IgD-negative memory B cell (primary cell): ENCODE measurements at regions not wholly inside any gene's neighbourhood (a gene's known extent, or its start where the extent isn't known, plus 50 kb on each side); places are given as distances from the start of the nearest gene placed in this dataset.

Source experiments
- H3K27ac Mint-ChIP-seq, 3 donors: one replicate each; pipeline ENCODE4 v1.8.0; 2020 to 2022; ENCODE audit warnings: mild to moderate bottlenecking in 3 of 3, mixed read lengths in 3 of 3, moderate library complexity in 1 of 3
- H3K27me3 Mint-ChIP-seq: one replicate; pipeline ENCODE4 v1.8.0; 2021; ENCODE audit warnings: mixed read lengths
- H3K36me3 Mint-ChIP-seq: one replicate; pipeline ENCODE4 v1.8.0; 2020; ENCODE audit warnings: mild to moderate bottlenecking, mixed read lengths
- H3K4me1 Mint-ChIP-seq, 3 donors: one replicate each; pipeline ENCODE4 v1.8.0; 2020 to 2022; ENCODE audit warnings: mixed read lengths in 3 of 3, mild to moderate bottlenecking in 1 of 3
- H3K4me3 Mint-ChIP-seq, 4 donors: one replicate each; pipeline ENCODE4 v1.8.0; 2020 to 2022; ENCODE audit warnings: mild to moderate bottlenecking in 4 of 4, mixed read lengths in 4 of 4, moderate library complexity in 3 of 4
- H3K9me3 Mint-ChIP-seq, 3 donors: one replicate each; pipeline ENCODE4 v1.8.0; 2020 to 2021; ENCODE audit warnings: mixed read lengths in 3 of 3, mild to moderate bottlenecking in 1 of 3

- H3K27me3 Mint-ChIP-seq, result peaks cover 2% of the 10 kb centered on the region
- H3K4me3 Mint-ChIP-seq, result no peak overlapping the region
- H3K36me3 Mint-ChIP-seq, result no peaks in the 10 kb centered on the region
- H3K4me1 Mint-ChIP-seq, result no peaks in the 10 kb centered on the region
- H3K9me3 Mint-ChIP-seq, result no peaks in the 10 kb centered on the region
- H3K27ac Mint-ChIP-seq, result no peak overlapping the region
Measured at GRCh38 chr2:157043786-157044185, 213.7 kb upstream of the GALNT5 start.

- H3K4me1 Mint-ChIP-seq, result no peaks in the 10 kb centered on the region
- no peak overlapping the region for H3K27ac Mint-ChIP-seq
- no peaks in the 10 kb centered on the region for H3K36me3 Mint-ChIP-seq
- no peaks in the 10 kb centered on the region for H3K9me3 Mint-ChIP-seq
- H3K27me3 Mint-ChIP-seq, result no peaks in the 10 kb centered on the region
- H3K4me3 Mint-ChIP-seq, result no peak overlapping the region
Measured at GRCh38 chr2:157046396-157046795, 211.1 kb upstream of the GALNT5 start.

GRCh38 chr2:157052685-157053224 lies 204.8 kb upstream of the GALNT5 start:
- H3K27ac Mint-ChIP-seq, result no peak overlapping the region
- no peaks in the 10 kb centered on the region for H3K9me3 Mint-ChIP-seq
- H3K4me1 Mint-ChIP-seq, result no peaks in the 10 kb centered on the region
- H3K27me3 Mint-ChIP-seq, result peaks cover 1% of the 10 kb centered on the region
- no peaks in the 10 kb centered on the region for H3K36me3 Mint-ChIP-seq
- no peak overlapping the region for H3K4me3 Mint-ChIP-seq

GRCh38 chr2:157053876-157054275 lies 203.6 kb upstream of the GALNT5 start:
- H3K27me3 Mint-ChIP-seq, result peaks cover 1% of the 10 kb centered on the region
- no peak overlapping the region for H3K27ac Mint-ChIP-seq
- no peaks in the 10 kb centered on the region for H3K9me3 Mint-ChIP-seq
- H3K4me3 Mint-ChIP-seq, result no peak overlapping the region
- no peaks in the 10 kb centered on the region for H3K4me1 Mint-ChIP-seq
- H3K36me3 Mint-ChIP-seq, result no peaks in the 10 kb centered on the region

- no peaks in the 10 kb centered on the region for H3K4me1 Mint-ChIP-seq
- H3K27ac Mint-ChIP-seq, result no peak overlapping the region
- no peaks in the 10 kb centered on the region for H3K9me3 Mint-ChIP-seq
- H3K36me3 Mint-ChIP-seq, result no peaks in the 10 kb centered on the region
- H3K4me3 Mint-ChIP-seq, result no peak overlapping the region
- peaks cover 1% of the 10 kb centered on the region for H3K27me3 Mint-ChIP-seq
Measured at GRCh38 chr2:157055660-157056199, 201.8 kb upstream of the GALNT5 start.

GRCh38 chr2:157056200-157056676 lies 201.3 kb upstream of the GALNT5 start:
- Mint-ChIP-seq H3K4me1 (no peaks in the 10 kb centered on the region), H3K27me3 (peaks cover 1% of the 10 kb centered on the region), H3K27ac (no peak overlapping the region), H3K9me3 (no peaks in the 10 kb centered on the region), H3K4me3 (no peak overlapping the region), H3K36me3 (no peaks in the 10 kb centered on the region)

GRCh38 chr2:157058161-157058560 lies 199.3 kb upstream of the GALNT5 start:
- Mint-ChIP-seq H3K27ac (no peak overlapping the region), H3K27me3 (peaks cover 1% of the 10 kb centered on the region), H3K4me3 (no peak overlapping the region), H3K4me1 (no peaks in the 10 kb centered on the region), H3K36me3 (no peaks in the 10 kb centered on the region), H3K9me3 (no peaks in the 10 kb centered on the region)

GRCh38 chr2:157059036-157059435 lies 198.5 kb upstream of the GALNT5 start:
- no peaks in the 10 kb centered on the region for H3K36me3 Mint-ChIP-seq
- H3K27ac Mint-ChIP-seq, result no peak overlapping the region
- no peak overlapping the region for H3K4me3 Mint-ChIP-seq
- no peaks in the 10 kb centered on the region for H3K9me3 Mint-ChIP-seq
- no peaks in the 10 kb centered on the region for H3K4me1 Mint-ChIP-seq
- peaks cover 1% of the 10 kb centered on the region for H3K27me3 Mint-ChIP-seq

GRCh38 chr2:157061799-157062198 lies 195.7 kb upstream of the GALNT5 start:
- Mint-ChIP-seq H3K4me1 (no peaks in the 10 kb centered on the region), H3K27me3 (peaks cover 2% of the 10 kb centered on the region), H3K4me3 (no peak overlapping the region), H3K27ac (no peak overlapping the region), H3K9me3 (no peaks in the 10 kb centered on the region), H3K36me3 (no peaks in the 10 kb centered on the region)

GRCh38 chr2:157067562-157067961 lies 189.9 kb upstream of the GALNT5 start:
- H3K4me3 Mint-ChIP-seq, result no peak overlapping the region

GRCh38 chr2:157068237-157068636 lies 189.3 kb upstream of the GALNT5 start:
- Mint-ChIP-seq H3K4me3 (no peak overlapping the region), H3K27ac (no peak overlapping the region), H3K9me3 (peaks cover 0 to 6% (median 0%) of the 10 kb centered on the region in 3 donors), H3K36me3 (no peaks in the 10 kb centered on the region), H3K27me3 (peaks cover 4% of the 10 kb centered on the region), H3K4me1 (no peaks in the 10 kb centered on the region)

More at GRCh38 chr2:157067562-157067961, 189.9 kb upstream of the GALNT5 start:
- Mint-ChIP-seq H3K9me3 (peaks cover 0 to 6% (median 0%) of the 10 kb centered on the region in 3 donors), H3K27ac (no peak overlapping the region), H3K36me3 (no peaks in the 10 kb centered on the region), H3K27me3 (peaks cover 4% of the 10 kb centered on the region), H3K4me1 (no peaks in the 10 kb centered on the region)

- peaks cover 0 to 2% (median 0%) of the 10 kb centered on the region in 3 donors for H3K4me1 Mint-ChIP-seq
- H3K27ac Mint-ChIP-seq, result no peak overlapping the region
- H3K36me3 Mint-ChIP-seq, result no peaks in the 10 kb centered on the region
- no peak overlapping the region for H3K4me3 Mint-ChIP-seq
- H3K27me3 Mint-ChIP-seq, result no peaks in the 10 kb centered on the region
- H3K9me3 Mint-ChIP-seq, result peaks cover 0 to 6% (median 0%) of the 10 kb centered on the region in 3 donors
Measured at GRCh38 chr2:157075924-157076323, 181.6 kb upstream of the GALNT5 start.

- peaks cover 0 to 2% (median 0%) of the 10 kb centered on the region in 3 donors for H3K4me1 Mint-ChIP-seq
- H3K4me3 Mint-ChIP-seq, result no peak overlapping the region
- no peaks in the 10 kb centered on the region for H3K36me3 Mint-ChIP-seq
- no peak overlapping the region for H3K27ac Mint-ChIP-seq
- H3K9me3 Mint-ChIP-seq, result peaks cover 0 to 6% (median 0%) of the 10 kb centered on the region in 3 donors
- H3K27me3 Mint-ChIP-seq, result no peaks in the 10 kb centered on the region
Measured at GRCh38 chr2:157076526-157077161, 180.9 kb upstream of the GALNT5 start.

- Mint-ChIP-seq H3K27me3 (no peaks in the 10 kb centered on the region), H3K27ac (no peak overlapping the region), H3K9me3 (no peaks in the 10 kb centered on the region), H3K36me3 (no peaks in the 10 kb centered on the region), H3K4me3 (no peak overlapping the region), H3K4me1 (peaks cover 0 to 2% (median 0%) of the 10 kb centered on the region in 3 donors)
Measured at GRCh38 chr2:157077753-157078350, 179.7 kb upstream of the GALNT5 start.

- Mint-ChIP-seq H3K9me3 (no peaks in the 10 kb centered on the region), H3K27me3 (no peaks in the 10 kb centered on the region), H3K4me3 (no peak overlapping the region), H3K36me3 (no peaks in the 10 kb centered on the region), H3K27ac (no peak overlapping the region), H3K4me1 (no peaks in the 10 kb centered on the region)
Measured at GRCh38 chr2:157082950-157083349, 174.6 kb upstream of the GALNT5 start.

- Mint-ChIP-seq H3K9me3 (no peaks in the 10 kb centered on the region), H3K27me3 (no peaks in the 10 kb centered on the region), H3K36me3 (no peaks in the 10 kb centered on the region), H3K27ac (no peak overlapping the region), H3K4me3 (no peak overlapping the region), H3K4me1 (no peaks in the 10 kb centered on the region)
Measured at GRCh38 chr2:157085522-157085921, 172.0 kb upstream of the GALNT5 start.
